Lung (tissue), 11 donors: ENCODE measurements at regions not wholly inside any gene's neighbourhood (a gene's known extent, or its start where the extent isn't known, plus 50 kb on each side); places are given as distances from the start of the nearest gene placed in this dataset.

Experiments
- ATAC-seq: fragments of 200-7000 bp; cut with Tn5 transposase; one replicate; pipeline ENCODE4 v1.9.1; 2020; ENCODE audit warnings: moderate number of reproducible peaks; ENCODE audit not compliant: insufficient read depth, low FRiP score
- DNase-seq, 3 donors: peaks; one replicate each; pipeline ENCODE4 v3.0.0-alpha.2; 2013 to 2017
- H3K27ac ChIP-seq, 2 donors: one replicate each; pipeline ENCODE4 v1.5.1; 2013; ENCODE audit warnings: mild to moderate bottlenecking in 2 of 2, moderate library complexity in 2 of 2, control low read depth in 1 of 2, inconsistent platforms in 1 of 2, low read depth in 1 of 2, low read length in 1 of 2
- H3K27me3 ChIP-seq, 3 donors: one replicate each; pipeline ENCODE4 v1.5.1; 2013; ENCODE audit warnings: low read length in 2 of 3; ENCODE audit not compliant: control insufficient read depth in 3 of 3, insufficient read depth in 3 of 3
- H3K36me3 ChIP-seq, 4 donors: one replicate each; pipeline ENCODE4 v1.5.1; 2013; ENCODE audit warnings: low read length in 4 of 4, mild to moderate bottlenecking in 1 of 4, moderate library complexity in 1 of 4; ENCODE audit not compliant: control insufficient read depth in 4 of 4, insufficient read depth in 4 of 4
- H3K4me1 ChIP-seq, 5 donors: one replicate each; pipeline ENCODE4 v1.5.1; 2013; ENCODE audit warnings: low read length in 5 of 5, mild to moderate bottlenecking in 2 of 5, moderate library complexity in 1 of 5; ENCODE audit not compliant: control insufficient read depth in 5 of 5, insufficient read depth in 5 of 5
- H3K4me3 ChIP-seq: one replicate; pipeline ENCODE4 v1.5.1; 2013; ENCODE audit warnings: mild to moderate bottlenecking, control low read depth, moderate library complexity
- H3K9ac ChIP-seq, 2 donors: one replicate each; pipeline ENCODE4 v1.5.1; 2013; ENCODE audit warnings: low read length in 2 of 2, control low read depth in 1 of 2; ENCODE audit not compliant: insufficient read depth in 1 of 2
- H3K9me3 ChIP-seq, 4 donors: one replicate each; pipeline ENCODE4 v1.5.1; 2013; ENCODE audit warnings: low read length in 3 of 4, mild to moderate bottlenecking in 1 of 4, moderate library complexity in 1 of 4; ENCODE audit not compliant: control insufficient read depth in 4 of 4, insufficient read depth in 3 of 4
- WGBS, 2 donors: extraction: QIAGEN DNeasy Blood & Tissue Kit; methylation state at CpG; one replicate each; pipeline ENCODE4 v1.1.7; 2013; 5-methylcytosine and 5-hydroxymethylcytosine counted together
- TF ChIP-seq, protein P1 (sequence below): IDR thresholded peaks from 2 replicates; pipeline ENCODE4 v1.5.1; 2012; ENCODE audit warnings: mild to moderate bottlenecking; ENCODE audit errors: control extremely low read depth, extremely low read depth
- donor health status: control.
- donor health status: control.
- donor health status: Bipolar disorder and iron deficiency.
- donor health status: healthy.
- donor health status: DM: yes; HTN: yes; CAD: no.

DNA sequence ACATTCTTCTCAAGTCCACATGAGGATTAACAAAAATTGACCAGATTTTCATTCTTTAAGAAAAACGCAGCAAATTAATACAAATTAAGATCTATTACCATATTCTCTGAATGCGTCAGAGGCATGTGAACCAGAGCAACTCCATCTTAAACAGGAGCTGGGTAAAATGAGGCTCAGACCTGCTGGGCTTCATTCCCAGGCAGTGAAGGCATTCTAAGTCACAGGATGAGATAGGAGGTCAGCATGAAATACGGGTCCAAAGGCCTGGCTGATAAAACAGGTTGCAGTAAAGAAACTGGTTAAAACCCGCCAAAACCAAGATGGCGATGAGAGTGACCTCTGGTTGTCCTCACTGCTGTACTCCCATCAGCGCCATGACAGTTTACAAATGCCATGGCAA, 217.6 kb downstream of the RDH14 start:
- Histone ChIP-seq H3K4me1 (peaks cover 0 to 27% (median 3%) of the 10 kb centered on the region in 5 donors), H3K9me3 (peaks cover 0 to 3% (median 0%) of the 10 kb centered on the region in 4 donors), H3K36me3 (no peaks in the 10 kb centered on the region), H3K9ac (no peak overlapping the region), H3K27ac (no peak overlapping the region), H3K4me3 (no peak overlapping the region), H3K27me3 (no peaks in the 10 kb centered on the region)
- ATAC-seq (no peak), DNase-seq (no peak)
- TF ChIP-seq, protein P1, sequence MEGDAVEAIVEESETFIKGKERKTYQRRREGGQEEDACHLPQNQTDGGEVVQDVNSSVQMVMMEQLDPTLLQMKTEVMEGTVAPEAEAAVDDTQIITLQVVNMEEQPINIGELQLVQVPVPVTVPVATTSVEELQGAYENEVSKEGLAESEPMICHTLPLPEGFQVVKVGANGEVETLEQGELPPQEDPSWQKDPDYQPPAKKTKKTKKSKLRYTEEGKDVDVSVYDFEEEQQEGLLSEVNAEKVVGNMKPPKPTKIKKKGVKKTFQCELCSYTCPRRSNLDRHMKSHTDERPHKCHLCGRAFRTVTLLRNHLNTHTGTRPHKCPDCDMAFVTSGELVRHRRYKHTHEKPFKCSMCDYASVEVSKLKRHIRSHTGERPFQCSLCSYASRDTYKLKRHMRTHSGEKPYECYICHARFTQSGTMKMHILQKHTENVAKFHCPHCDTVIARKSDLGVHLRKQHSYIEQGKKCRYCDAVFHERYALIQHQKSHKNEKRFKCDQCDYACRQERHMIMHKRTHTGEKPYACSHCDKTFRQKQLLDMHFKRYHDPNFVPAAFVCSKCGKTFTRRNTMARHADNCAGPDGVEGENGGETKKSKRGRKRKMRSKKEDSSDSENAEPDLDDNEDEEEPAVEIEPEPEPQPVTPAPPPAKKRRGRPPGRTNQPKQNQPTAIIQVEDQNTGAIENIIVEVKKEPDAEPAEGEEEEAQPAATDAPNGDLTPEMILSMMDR = no peak
- 94% methylated on average over 6 of the region's 6 CpGs for WGBS, 2 donors

DNA sequence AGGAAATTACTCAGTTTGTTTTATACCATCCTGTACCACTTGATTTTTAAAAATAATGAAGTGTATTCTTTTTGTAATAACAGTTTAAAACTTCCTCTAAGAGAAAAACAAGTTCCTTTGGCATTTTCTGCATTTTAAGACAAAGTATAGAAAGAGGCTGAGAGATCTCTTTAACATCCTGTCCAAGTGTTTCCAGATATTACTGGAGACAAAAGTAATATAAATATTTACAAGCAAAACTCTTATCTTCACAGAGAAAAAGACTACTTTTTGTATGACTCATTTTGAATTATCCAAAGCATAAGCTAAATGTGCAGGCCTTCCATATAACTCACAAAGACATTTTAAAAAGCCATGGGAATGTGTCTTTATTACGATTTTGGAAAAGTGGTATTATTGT, 221.1 kb downstream of the RDH14 start:
- Histone ChIP-seq H3K9ac (no peak overlapping the region), H3K9me3 (peaks cover 0 to 3% (median 0%) of the 10 kb centered on the region in 4 donors), H3K4me3 (no peak overlapping the region), H3K4me1 (peaks cover 0 to 45% (median 3%) of the 10 kb centered on the region in 5 donors), H3K27me3 (no peaks in the 10 kb centered on the region), H3K36me3 (no peaks in the 10 kb centered on the region), H3K27ac (no peak overlapping the region)
- WGBS, 2 donors = 54 to 68% methylated on average over 1 of the region's 1 CpG
- ATAC-seq (no peak), DNase-seq (peak in 2 of 3 donors; percentile 84 to 93)
- TF ChIP-seq, protein P1 = no peak

DNA sequence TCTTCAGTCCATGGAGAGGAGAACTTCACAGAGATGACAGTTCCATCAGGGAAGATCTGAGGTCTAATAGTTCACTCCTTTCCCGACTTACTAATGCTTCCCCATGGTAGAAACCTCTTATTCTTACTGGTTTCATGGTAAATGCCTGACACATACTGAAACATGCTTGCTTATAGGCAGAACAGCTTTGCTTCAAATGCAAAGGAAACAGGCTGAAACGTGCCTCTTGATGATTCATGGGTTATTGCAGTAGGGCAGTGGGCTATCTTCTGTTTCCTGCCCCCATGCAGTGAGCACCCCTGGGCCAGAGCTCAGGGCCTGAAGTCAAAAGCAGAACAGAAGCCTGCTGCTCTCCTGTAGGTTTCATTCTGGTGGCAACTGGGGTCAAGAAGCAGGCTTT, 223.5 kb downstream of the RDH14 start:
- H3K4me3 ChIP-seq = no peak overlapping the region
- H3K27me3 ChIP-seq = no peaks in the 10 kb centered on the region
- no peak overlapping the region for H3K9ac ChIP-seq
- H3K36me3 ChIP-seq = no peaks in the 10 kb centered on the region
- DNase-seq = no peak
- H3K4me1 ChIP-seq = peaks cover 0 to 45% (median 3%) of the 10 kb centered on the region in 5 donors
- TF ChIP-seq, protein P1 = no peak
- WGBS, 2 donors = 50 to 58% methylated on average over 2 of the region's 2 CpGs
- no peak for ATAC-seq
- H3K27ac ChIP-seq = no peak overlapping the region
- peaks cover 0 to 3% (median 0%) of the 10 kb centered on the region in 4 donors for H3K9me3 ChIP-seq

DNA sequence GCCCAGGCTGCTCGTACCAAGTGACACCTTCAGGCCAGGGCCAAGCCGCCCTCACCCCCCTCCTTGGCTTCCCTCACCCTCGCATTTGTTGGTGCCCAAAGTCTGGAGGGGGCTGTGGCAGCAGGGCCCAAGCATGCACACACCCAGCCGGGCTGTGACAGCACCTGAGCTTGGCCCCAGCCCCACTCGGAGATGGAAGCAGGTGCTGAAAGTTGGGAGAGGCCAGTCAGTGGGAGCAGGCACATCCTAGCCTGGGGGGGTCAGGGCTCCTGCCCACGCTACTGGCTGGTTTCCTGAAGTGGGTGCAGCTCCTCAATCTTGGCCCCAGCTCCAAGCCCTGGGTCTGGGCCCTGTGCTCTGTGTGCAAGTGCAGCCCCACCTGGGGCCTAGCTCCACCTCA, 228.0 kb downstream of the RDH14 start:
- no peaks in the 10 kb centered on the region for H3K36me3 ChIP-seq
- no peak for ATAC-seq
- WGBS, 2 donors = 92 to 96% methylated on average over 6 of the region's 6 CpGs
- peaks cover 0 to 14% (median 0%) of the 10 kb centered on the region in 5 donors for H3K4me1 ChIP-seq
- no peak overlapping the region for H3K4me3 ChIP-seq
- TF ChIP-seq, protein P1 = no peak
- DNase-seq = no peak
- H3K27ac ChIP-seq = no peak overlapping the region
- no peaks in the 10 kb centered on the region for H3K9me3 ChIP-seq
- H3K9ac ChIP-seq = no peak overlapping the region
- H3K27me3 ChIP-seq = no peaks in the 10 kb centered on the region
